DMS 273 (cell line): ENCODE measurements at regions not wholly inside any gene's neighbourhood (a gene's known extent, or its start where the extent isn't known, plus 50 kb on each side); places are given as distances from the start of the nearest gene placed in this dataset.

Experiments
- DNase-seq: peaks from one replicate; lab custom pipeline; 2025; ENCODE audit not compliant: unreplicated experiment; lab: John Stamatoyannopoulos, UW

DNA sequence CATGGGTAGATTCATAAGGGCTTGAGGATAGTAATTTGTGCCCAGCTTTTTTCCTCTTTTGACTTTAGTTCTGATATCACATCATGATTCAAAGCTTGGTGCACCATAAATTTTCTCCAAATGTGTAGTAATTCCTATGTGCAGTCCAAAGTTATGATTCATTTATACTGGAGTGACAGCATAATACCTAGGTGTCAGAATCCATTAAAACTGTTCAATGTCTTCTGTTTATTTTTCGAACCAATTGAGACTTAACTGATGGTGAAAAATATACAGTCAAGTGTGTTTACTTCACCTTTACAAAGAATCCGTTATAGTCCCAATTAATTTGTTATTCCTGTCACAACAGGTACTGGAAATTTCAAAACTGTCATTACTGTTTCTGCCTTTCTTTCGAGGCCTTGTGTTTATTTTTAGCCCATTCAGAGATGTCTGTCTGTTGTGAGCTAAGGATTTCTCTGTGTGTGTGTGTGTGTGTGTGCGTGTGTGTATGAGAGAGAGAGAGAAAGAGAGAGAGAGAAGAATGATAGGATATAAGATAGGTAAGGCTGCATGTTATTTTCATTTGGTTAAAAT is 389.7 kb upstream of the ATP5MC3 start:
- no peak for DNase-seq

DNA sequence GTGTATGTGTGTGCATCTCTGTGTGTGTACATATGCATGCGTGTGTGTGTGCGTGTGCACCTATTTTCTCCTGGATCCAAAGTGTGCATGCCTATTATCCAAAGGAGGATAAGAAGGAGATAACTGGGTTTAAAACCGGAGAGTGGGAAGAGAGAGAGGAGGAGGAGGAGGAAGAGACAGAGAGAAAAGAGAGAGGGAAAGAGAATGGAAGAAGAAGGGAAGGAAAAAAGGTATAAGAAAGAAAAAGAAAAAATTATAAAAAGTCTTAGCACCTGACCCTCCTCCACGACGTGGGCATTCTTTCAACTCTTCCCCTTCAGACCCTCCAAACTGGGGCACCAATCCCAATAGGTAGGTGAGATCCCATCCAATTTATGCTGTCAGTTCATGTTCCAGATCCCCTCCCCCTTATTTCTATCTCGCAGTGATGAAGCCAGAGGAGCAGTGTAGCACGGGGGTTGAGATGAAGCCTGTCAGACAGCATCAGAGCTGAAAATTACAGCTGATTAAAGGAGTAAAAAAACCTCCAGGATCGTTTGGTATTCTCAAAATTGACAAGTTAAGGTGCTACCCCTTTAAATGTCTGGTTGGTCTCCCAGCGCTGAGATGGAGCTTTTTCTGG is 386.7 kb upstream of the ATP5MC3 start:
- no peak for DNase-seq

DNA sequence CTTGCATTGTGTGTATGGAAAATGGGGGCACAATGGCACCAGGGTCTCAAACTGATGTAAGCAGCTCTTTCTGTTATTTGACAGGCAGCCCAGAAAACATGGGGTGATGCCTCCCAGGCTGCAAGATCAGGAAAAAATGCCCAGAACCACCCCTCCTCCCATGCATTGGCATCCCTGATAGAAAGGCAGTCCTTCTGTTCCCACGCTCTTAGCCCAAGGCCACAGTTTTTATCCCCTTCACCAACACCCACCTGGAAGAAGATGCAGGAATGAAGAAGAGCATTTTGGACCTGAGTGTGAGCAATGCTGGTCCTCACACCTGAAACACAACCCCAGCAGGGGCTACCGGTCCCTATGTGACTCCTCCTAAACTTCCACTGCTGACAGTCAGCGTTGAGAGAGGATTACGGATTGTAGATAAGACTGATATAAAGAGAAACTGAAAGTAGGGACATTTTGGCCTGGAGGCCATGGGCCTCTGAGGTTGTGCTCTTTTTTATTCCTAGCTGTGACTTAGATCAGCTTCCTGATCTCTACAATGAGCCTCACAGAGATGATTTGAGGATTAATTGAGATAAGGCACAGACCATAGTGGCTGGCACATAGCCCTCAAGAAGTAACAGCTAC is 386.0 kb upstream of the ATP5MC3 start:
- DNase-seq, result no peak

DNA sequence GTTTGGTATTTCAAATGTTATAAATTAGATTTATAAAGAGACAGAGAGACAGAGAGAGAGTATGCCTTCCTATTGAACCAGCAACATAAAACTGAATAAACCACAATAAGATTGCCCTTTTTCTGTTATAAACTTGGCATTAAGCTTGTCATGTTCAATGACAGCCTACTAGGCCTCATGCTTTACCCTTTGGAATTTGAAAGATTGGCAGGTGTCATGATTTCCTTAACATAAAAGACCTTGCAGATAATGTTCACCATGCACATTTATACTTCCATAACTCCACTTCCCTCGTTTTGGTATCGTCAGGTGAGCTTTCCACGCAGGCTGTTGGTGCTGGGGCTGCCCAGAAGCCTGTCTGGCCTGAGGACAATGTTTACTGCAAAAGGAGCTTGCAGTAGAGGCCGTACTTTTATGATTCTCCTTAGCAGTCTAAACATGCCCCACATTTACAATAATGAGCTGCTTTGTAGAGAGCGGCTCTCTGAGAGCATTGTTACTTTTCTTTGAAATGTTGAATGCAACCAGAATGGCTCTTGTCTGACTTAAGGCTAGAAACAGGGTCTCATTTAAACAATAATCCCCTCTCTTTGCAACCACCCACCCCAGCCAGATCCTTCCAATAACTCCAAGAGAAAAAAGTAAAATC is 379.1 kb upstream of the ATP5MC3 start:
- no peak for DNase-seq

DNA sequence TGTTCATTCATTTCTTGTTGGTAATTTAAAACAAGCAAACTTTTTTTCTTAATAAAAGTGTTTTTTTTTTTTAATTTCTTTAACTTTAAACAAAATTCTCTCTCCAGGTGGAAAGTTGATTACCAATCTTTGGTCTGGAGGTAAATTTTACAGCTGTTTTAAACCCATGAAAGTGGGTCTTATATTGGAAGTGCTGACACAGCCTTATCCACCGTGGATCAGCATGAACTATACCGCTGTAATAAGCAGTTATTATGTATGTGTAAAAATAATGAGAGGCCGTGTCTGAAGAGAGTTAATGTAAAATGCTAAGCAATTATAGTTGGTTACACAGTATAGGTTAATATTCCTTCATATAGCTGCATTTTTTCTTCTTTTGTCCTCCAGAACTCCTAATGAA is 378.1 kb upstream of the ATP5MC3 start:
- no peak for DNase-seq

DNA sequence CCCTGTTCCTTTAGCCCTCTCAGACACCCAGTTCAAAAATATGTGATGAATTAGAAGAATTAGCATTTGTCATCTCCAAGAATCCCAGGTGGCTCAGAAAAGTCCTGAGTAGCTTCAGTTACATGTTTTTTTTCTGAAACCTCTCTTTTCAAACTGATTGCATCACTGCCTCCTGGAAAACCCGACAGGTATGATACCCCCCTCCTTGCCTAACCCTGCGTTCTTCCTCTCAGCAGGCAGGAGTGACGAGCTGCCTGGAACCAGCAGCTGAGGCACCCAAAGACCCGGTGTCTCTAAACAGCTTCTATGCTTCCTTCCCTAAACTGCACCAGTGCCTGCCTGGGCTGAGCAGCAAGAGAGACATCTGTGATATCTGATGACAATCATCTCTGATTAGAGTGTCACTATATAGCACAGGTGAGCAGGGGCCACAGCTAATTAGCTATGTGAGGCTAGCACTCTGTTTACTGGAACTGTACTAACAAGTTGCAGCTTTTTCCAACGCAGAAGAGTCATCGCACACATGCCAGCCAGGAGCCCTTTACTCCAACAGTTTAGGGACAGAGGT is 376.4 kb upstream of the ATP5MC3 start:
- no peak for DNase-seq

DNA sequence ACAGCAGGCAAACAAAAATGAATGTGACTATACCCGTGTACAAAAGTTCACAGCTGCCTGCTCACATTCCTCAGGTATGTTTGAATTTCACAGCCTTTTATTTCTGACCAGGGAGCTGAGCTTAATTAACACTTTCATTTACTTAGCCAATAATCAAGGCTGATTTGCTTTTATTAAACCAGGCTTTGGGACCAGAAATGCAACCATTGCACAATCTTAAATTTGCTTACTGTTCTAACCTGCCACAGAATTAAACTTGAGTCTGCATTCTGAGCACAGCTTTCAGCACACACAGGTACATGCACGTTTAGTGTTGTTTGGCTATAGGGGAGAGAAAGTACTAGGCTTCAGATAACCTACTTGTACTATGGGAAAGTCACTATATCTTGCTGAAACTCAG is 372.4 kb upstream of the ATP5MC3 start:
- DNase-seq, result no peak

DNA sequence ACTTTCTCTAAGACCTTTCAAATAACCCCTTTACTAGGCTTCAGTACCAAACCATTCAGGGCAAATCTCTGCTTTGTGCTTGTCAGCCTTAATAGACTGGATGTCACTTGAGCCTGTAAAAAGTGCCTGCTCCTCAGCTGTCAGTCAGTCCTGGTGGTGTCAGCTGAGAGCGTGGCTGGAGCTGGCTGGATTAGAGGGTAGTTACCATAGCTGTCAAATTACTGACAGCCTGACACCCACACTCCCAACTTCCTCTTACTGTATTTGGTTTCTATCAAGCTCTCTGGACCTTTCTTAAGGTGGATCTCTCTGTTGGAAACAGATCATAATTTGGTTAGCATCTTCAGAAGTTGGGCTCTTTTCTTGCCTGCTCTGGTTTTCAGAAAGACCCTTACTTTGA is 371.4 kb upstream of the ATP5MC3 start:
- no peak for DNase-seq

DNA sequence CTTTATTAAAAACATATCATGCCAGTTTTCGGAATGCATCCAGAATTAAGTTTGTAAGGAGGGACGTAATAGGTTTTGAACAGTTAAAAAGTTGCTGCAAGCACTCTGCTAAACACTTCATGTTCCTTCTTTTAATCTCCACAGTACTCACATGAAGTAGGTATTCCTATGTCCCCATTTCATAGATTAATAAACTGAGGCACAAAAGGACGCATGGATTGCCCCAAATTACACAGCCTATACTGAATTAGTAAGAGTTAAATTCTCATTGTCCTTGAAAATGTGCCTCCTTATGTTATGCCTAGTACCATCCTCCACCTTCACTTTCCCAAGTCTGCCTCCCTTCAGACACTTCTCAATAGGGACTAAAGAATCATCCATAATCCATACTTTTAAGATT is 358.9 kb upstream of the ATP5MC3 start:
- DNase-seq, result no peak

DNA sequence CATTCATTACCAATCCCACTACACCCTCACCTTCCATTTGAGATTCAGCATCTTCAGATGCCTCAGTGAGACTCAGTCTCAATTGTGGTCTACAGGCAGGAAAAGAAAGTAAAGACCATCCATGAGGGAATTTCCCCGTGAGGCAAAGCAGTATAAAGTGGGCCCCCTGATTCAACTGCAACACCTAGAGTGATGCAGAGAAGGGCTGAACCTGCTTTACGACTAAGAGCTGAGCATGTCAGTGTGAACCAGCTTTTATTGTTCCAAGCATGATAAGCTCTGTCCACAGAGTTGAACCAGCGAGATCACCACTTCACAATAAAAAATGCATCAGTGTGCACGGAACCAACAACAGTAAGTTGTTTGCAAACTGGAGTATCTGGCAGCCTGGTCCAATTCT is 357.6 kb upstream of the ATP5MC3 start:
- DNase-seq, result no peak

DNA sequence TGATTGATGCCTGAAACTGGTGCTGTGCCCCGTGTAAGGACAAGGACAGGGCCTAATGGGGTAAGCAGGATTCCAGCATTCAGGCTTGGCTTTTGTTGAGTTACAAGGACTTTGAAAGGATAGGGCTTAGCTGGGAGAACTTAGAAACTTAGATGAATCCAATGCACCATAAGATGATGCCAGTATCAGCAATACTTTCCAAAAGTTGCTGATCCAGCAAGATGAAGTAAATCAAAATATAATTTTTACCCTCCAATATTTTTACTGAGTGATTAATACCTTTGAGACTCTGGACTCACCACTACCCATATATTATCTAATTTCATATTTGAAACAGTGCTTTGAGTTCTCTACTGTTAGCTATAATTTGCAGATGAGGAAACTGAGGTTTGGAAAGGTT is 354.5 kb upstream of the ATP5MC3 start:
- DNase-seq, result no peak

DNA sequence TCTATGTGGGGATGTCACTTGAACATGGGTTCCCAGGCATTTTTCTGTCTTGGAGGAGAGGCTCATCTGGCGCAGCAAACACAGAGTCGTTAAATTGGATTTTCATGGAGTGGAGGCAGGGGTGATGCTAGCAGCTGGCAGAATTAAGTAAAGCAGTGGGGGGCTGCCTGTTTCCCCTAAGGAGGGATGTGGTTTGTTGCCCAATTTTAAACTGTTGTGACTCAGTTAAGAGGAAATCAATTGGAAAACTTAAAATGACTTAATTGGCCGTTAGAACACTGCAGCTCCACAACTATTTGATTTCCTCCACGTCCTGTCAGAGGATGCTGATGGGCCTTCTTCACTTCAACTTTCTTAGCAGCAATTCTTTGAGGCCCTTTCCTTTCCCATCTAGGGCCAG is 354.1 kb upstream of the ATP5MC3 start:
- no peak for DNase-seq

DNA sequence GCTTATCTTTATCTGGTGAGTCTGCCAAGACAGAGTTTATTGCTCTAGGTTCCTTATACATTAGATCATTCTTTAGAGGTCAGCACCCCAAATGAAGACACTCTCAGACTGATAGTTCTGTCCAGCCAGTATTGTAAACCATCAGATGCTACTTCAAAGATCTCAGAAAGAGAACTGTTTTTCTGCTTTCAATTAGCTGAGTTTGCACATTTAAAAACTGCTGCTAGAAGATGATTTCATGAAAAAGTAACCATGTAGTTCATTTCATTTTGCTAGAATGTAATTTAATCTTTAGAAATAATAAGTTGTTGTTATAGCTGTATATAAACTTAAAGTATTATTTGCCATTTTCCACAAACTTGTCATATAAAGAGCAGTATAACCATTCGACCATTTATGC is 344.5 kb upstream of the ATP5MC3 start:
- DNase-seq, result no peak

DNA sequence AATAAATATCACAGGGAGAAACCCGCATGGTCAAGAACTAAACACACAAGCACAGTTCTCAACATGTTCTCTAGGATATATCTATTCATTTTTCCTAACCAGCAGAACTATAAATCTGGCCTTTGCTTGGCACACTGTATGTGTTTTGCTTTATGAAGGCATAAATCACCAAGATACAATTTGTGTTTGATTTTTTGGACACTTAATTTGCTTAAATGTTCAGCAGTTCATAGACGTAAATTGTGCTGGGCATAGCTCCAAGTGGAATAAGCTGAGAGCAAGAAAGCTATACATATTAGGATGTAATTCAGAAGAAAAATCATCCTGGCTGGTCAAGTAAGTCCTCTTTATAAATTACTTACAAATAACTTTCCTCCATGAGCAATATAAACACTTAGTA is 341.5 kb upstream of the ATP5MC3 start:
- DNase-seq, result no peak

DNA sequence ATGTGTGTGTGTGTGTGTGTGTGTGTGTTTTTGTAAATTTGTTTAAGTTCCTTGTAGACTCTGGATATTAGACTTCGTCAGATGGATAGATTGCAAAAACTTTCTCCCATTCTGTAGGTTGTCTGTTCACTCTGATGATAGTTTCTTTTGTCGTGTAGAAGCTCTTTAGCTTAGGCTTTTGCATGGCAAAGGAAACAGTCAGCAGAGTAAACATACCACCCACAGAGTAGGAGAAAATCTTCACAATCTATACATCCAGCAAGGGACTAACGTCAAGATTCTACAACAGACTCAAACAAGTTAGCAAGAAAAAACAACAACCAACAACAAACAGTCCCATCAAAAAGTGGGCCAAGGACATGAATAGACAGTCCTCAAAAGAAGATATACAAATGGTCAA is 336.7 kb upstream of the ATP5MC3 start:
- DNase-seq, result no peak

DNA sequence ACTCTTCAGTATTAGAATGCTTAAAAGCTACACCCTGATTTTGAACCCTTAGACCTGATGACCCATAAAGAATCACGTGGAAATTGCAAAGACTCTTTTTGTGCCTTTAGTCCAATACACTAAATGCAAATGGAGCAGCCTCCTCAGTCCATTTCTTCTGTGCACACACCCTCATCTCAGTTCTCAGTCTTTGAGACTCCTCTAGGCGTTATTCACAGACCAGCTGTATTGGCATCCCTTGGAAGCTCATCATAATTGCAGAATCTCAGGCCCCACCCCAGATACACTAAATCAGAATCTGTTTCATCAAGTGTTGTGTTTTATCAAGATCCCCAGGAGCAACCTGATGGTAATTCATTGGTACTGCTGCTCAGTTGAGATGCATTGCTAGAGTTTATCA is 335.0 kb upstream of the ATP5MC3 start:
- no peak for DNase-seq

DNA sequence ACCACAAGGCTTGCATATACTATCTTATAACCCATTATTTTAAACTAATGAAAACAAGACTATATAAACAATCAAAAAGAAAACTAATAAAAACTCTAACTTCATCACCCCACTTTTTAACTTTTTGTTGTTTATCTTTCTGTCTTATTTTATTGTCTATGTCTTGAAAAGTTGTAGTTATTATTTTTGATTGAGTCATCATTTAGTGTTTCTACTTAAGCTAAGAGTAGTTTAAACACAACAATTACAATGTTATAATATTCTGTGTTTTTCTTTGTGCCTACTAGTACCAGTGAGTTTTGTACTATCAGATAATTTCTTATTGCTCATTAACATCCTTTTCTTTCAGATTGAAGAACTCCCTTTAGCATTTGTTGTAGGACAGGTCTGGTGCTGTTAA is 318.7 kb upstream of the ATP5MC3 start:
- DNase-seq, result no peak

DNA sequence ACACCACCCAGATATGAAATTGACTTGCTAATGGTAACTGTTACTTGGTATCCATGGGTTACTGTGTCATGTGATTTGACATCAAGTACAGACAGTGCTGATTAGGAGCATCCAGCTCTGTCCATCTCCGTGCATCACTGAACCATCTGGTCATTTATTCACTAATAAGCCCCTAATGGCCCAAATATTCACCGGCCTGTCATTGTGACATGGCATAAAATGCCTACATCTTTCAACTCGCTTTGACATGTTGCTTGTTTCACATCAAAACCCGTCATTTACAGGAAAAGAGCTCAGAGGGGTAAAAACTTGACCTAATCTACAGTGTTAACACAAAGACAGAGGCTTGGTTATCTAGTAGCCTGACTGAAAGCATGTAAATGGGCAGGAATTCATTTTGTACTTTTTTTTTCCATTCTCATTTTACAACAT is 308.9 kb upstream of the ATP5MC3 start:
- no peak for DNase-seq

DNA sequence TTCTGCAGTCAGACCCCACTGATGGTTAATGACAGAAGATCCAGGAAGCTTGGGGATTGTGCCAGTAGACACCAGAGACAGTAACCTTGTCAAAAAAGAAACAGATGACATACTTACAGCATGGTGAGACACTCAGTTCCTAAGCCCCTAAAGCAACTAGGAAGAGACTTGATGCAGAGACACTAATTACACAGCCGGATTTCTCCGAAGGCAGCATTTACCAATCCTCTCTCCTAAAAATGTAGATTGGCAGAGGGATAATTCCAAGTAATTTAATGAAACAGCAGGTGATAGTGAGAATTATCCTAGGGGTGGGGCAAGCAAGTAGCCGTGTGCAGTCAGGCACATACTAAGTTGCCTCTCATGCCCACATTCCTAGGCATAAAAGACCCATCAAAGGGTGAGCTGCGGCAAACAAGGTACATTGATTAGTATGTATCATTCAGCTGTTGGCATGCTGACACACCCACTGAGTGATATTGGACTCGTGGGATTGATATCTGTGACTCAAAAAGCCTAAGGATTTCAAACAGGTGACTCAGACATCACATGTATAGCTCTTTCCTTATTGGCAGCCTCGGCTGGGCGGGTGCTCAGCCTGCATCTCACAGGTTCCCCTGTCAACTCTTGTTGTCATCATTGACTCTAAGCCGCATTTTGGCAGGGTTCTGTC is 296.7 kb upstream of the ATP5MC3 start:
- DNase-seq, result no peak

DNA sequence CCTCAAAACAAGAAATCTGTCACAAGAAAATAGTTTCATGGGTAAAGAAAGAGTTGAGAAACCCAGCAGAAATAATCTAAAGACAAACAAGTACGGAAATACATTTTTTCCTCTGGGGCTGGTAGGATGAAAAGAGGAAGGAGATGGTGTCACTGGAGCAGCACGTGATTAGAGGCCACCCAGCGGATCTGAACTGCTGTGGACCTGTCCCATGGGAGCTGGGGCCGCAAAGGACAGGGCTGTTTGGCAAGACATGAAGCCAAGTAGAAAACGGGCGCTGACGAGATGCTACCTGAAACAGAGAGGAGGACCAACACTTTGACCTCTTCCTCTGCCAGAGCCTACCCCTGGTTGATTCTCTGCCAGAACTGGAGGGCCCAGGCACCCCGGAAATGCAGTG is 295.4 kb upstream of the ATP5MC3 start:
- DNase-seq, result no peak

DNA sequence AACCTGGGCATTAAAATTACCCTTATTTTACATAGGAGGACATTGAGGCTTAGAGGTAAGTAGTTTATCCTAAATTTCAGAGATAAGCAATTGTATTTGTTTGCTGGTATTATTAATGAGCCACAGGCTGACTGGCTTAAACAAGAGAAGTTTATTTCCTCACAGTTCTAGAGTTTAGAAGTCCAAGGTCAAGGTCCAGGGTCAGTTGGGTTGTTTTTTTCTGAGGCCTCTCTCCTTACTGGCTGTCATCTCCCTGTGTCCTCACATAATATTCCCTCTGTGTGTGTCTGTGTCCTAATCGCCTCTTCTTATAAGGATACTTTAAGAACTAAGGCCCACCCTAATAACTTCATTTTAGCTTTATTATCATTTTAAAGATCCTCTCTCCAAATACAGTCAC is 294.9 kb upstream of the ATP5MC3 start:
- DNase-seq, result no peak

DNA sequence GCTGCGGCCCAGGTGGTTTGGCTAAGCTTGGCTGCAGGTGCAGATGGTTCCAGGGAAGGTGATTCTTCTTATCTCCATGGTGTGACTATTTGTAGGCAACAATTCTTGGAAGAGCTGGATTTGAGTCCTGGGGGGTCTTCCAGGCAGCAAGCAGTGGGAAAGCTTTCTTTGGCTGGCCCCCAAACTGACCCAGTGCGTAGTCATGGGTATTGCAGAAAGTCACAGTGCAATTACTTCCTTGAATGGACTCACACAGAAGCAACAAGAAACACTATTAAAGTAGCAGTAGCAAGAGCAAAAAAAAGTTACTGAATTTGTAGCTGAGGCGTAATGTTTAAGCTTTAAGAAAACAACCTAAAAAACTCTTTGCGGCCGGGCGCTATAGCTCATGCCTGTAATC is 293.6 kb upstream of the ATP5MC3 start:
- no peak for DNase-seq
